ENCODE measurements at regions not wholly inside any gene's neighbourhood (a gene's known extent, or its start where the extent isn't known, plus 50 kb on each side); places are given as distances from the start of the nearest gene placed in this dataset.

DNA sequence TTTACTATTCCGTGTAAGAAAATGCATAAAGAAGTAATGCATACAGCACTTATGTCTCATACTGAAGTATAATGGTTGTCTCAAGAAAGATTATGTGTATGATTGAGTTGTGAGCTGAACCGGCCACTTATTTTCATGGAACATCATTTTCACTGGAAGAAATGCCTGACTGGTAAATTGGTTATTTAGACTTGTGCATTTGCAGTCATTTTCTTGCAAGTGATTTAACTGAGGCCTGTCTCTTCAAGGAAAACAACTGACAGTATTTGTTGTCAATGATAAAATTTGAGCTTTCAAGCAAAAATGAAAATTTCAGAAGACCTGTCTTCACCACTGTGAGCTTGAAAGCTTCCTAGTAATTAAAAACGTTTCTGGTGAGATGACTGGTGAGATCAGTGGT lies 62.7 kb upstream of the RPS6KA3 start:
- H3K9me3 ChIP-seq = no peaks in the 10 kb centered on the region
- ATAC-seq (no peak), DNase-seq (no peak), FAIRE-seq (no peak)
- H3K27ac ChIP-seq = no peak overlapping the region
- H3K36me3 ChIP-seq = no peaks in the 10 kb centered on the region
- WGBS, 2 donors = 64 to 75% methylated on average over 3 of the region's 3 CpGs
- TF ChIP-seq, protein P1, sequence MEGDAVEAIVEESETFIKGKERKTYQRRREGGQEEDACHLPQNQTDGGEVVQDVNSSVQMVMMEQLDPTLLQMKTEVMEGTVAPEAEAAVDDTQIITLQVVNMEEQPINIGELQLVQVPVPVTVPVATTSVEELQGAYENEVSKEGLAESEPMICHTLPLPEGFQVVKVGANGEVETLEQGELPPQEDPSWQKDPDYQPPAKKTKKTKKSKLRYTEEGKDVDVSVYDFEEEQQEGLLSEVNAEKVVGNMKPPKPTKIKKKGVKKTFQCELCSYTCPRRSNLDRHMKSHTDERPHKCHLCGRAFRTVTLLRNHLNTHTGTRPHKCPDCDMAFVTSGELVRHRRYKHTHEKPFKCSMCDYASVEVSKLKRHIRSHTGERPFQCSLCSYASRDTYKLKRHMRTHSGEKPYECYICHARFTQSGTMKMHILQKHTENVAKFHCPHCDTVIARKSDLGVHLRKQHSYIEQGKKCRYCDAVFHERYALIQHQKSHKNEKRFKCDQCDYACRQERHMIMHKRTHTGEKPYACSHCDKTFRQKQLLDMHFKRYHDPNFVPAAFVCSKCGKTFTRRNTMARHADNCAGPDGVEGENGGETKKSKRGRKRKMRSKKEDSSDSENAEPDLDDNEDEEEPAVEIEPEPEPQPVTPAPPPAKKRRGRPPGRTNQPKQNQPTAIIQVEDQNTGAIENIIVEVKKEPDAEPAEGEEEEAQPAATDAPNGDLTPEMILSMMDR (IDR thresholded peaks at IDR 0.05) = no peak
- H3K4me1 ChIP-seq = no peaks in the 10 kb centered on the region
- intact Hi-C loops (cut with DNase I) = no loop called here
- H3K27me3 ChIP-seq = peaks cover 0 to 10% (median 0%) of the 10 kb centered on the region in 4 donors
- H3K4me3 ChIP-seq = no peak overlapping the region

DNA sequence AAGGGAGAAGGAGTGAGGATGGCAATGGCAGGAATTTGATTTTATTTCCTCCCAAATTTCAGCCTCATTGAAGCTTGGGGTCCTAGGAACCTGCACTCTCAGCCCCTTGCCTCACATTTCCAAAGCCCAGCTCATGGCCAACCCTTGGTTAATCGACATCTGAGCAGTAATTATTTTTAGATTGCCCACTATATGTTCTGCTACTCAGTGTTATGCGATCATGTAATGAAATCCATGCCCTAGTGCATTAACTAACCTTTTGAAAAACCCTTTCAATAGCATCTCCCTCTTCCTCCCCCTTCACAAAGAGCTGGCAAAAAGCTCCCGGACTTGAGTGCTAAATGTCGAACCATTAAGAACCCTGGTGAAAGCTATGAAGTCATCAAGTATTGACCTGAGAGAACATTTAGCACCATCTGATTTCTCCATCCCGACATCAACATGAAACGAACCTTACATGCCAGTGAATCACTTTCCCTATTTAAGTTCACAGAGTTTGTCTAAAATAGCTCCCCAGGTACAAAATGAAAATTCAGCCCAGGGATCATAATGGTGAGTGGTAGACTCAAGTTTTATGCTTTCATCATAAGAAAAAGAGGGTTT lies 59.2 kb upstream of the RPS6KA3 start:
- no peak for DNase-seq
- no peak for FAIRE-seq
- Histone ChIP-seq H3K36me3 (no peaks in the 10 kb centered on the region), H3K9me3 (no peaks in the 10 kb centered on the region), H3K27me3 (peaks cover 0 to 7% (median 0%) of the 10 kb centered on the region in 4 donors), H3K27ac (no peak overlapping the region), H3K4me3 (no peak overlapping the region), H3K4me1 (no peaks in the 10 kb centered on the region)
- TF ChIP-seq, protein P1 (IDR thresholded peaks at IDR 0.05) = no peak
- ATAC-seq = no peak
- intact Hi-C loops (cut with DNase I) = no loop called here
- WGBS, 2 donors = 76 to 89% methylated on average over 6 of the region's 6 CpGs

DNA sequence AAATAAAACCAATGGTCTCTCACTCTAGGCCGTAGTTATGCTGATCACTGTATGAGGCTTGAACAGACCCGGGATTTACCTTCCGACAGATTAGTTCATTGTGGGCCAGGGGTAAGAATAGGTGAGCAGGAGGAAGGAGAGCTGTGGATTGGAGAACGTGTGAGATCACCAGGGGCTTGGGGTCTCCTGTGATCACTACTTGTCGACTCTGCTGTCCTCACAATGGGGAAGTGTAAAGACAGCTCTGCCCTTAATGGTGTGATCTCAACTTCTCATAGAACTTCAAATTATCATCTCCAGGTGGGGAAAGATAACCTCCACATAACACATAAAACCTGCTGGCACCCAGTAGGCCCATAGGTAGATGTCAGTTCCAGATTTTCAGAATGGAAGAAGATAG lies 56.2 kb upstream of the RPS6KA3 start:
- Histone ChIP-seq H3K36me3 (no peaks in the 10 kb centered on the region), H3K9me3 (no peaks in the 10 kb centered on the region), H3K4me3 (no peak overlapping the region), H3K27ac (no peak overlapping the region), H3K4me1 (no peaks in the 10 kb centered on the region), H3K27me3 (no peaks in the 10 kb centered on the region)
- TF ChIP-seq, protein P1 (IDR thresholded peaks at IDR 0.05) = no peak
- intact Hi-C loops (cut with DNase I) = no loop called here
- no peak for ATAC-seq
- WGBS, 2 donors = 66 to 78% methylated on average over 5 of the region's 5 CpGs
- no peak for FAIRE-seq
- no peak for DNase-seq

DNA sequence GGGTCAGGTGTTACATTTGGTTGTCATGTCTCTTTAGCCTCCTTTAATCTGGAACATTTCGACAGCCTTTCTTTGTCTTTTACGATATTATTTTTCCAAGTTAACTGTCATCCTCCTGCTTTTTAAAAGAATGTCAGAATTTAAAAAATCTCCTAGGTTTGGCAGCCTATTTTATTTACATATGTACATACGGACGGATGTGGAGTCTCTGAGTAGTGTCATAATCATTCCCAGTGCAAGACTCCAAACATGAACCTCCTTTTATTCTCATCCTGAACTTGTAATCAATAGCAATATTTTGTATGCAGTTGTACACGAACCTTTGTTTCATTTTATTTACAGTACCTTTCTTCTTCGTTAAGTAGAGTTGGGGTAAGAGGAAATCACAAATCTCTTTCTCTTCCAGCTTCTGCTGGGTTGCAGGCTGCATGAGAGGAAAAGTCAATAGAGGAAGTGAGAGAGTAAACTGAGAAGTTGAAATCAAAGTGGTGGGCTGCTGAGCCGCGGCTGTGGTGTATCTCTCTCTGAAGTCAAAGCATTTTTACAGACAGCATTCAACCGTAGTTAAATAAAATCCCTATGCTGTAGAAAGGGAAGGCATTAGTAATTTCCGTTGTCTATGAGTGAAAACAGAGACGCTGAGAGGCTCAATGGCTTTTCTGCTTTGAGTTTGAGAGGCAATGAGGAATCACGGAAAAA lies 53.9 kb upstream of the RPS6KA3 start:
- H3K36me3 ChIP-seq = no peaks in the 10 kb centered on the region
- intact Hi-C loops (cut with DNase I) = no loop called here
- WGBS, 2 donors = 35 to 44% methylated on average over 12 of the region's 12 CpGs
- no peaks in the 10 kb centered on the region for H3K9me3 ChIP-seq
- DNase-seq = peak in 1 of 6 donors; percentile 18
- no peak for FAIRE-seq
- TF ChIP-seq, protein P1 (IDR thresholded peaks at IDR 0.05) = no peak
- H3K4me1 ChIP-seq = no peaks in the 10 kb centered on the region
- no peaks in the 10 kb centered on the region for H3K27me3 ChIP-seq
- H3K4me3 ChIP-seq = no peak overlapping the region
- no peak overlapping the region for H3K27ac ChIP-seq
- peak in 2 of 4 donors; percentile 60 to 65 for ATAC-seq

DNA sequence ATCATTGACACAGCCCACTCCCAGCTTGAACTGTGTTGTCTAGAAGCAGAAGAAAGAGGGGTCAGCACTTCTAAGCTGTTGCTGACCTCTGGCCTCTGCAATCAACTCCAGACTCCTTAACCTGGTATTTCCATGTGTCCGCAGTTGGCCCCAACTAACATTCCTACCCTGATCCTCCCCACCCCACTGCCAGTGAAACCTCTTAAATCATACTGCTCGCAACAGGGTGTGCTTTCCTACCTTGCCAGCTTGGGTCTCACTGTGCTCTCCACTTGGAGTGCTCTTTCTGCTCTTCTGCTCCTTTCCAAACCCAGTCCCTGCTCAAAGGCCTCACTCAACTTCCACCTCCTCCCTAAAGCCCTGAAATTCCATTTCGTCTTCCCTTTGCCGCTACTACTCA lies 52.3 kb upstream of the RPS6KA3 start:
- Histone ChIP-seq H3K27me3 (peaks cover 0 to 1% (median 0%) of the 10 kb centered on the region in 4 donors), H3K4me3 (no peak overlapping the region), H3K27ac (no peak overlapping the region), H3K4me1 (no peaks in the 10 kb centered on the region), H3K9me3 (no peaks in the 10 kb centered on the region), H3K36me3 (no peaks in the 10 kb centered on the region)
- WGBS, 2 donors = 90 to 98% methylated on average over 4 of the region's 4 CpGs
- TF ChIP-seq, protein P1 (IDR thresholded peaks at IDR 0.05) = no peak
- ATAC-seq (no peak), FAIRE-seq (no peak), DNase-seq (no peak)
- intact Hi-C loops (cut with DNase I) = no loop called here
